HCT116 (cell line): ENCODE measurements at regions not wholly inside any gene's neighbourhood (a gene's known extent, or its start where the extent isn't known, plus 50 kb on each side); places are given as distances from the start of the nearest gene placed in this dataset.

ENCODE experiments used
- ATAC-seq: fragments of 200-7000 bp; cut with Tn5 transposase; 2 replicates; pipeline ENCODE4 v1.9.1; 2020; ENCODE audit warnings: mild to moderate bottlenecking, moderate library complexity
- BruUV-seq: library from RNA; stranded (reverse); fragments of 400-500 nt; replicated peaks from 2 replicates; lab custom pipeline; 2021; lab: Mats Ljungman, UMichigan
- CTCF ChIA-PET: fragments of 300-600 bp; sonication (Branson Sonifier 250); formaldehyde crosslinking; loops from one replicate; lab custom pipeline; 2021; ENCODE audit warnings: antibody characterized with exemption; lab: Charles Lee
- POLR2A ChIA-PET: fragments of 300-600, 350-600 bp; sonication (Branson Sonifier 250); formaldehyde crosslinking; loops from one replicate; lab custom pipeline; 2021; ENCODE audit warnings: antibody characterized with exemption; lab: Charles Lee
- RAD21 ChIA-PET, 2 experiments: fragments of 300-600 bp; sonication (Branson Sonifier 250); formaldehyde crosslinking; loops; one replicate each; lab custom pipeline; 2023; ENCODE audit warnings: low total read pairs in 2 of 2; ENCODE audit not compliant: uncharacterized antibody in 2 of 2, unreplicated experiment in 2 of 2, low non-redundant PET in 1 of 2; lab: Charles Lee
- DNase-seq: peaks from one replicate; pipeline ENCODE4 v3.0.0-alpha.2; 2010; ENCODE audit warnings: low read depth, low spot score
- H2AFZ ChIP-seq: fragments of 200-600 bp; shearing (Covaris generic), sonication (generic); 2 replicates; pipeline ENCODE4 v1.6.1; 2017; ENCODE audit warnings: low read depth, mixed run types, mixed read lengths, antibody characterized with exemption, low read length; ENCODE audit not compliant: poor library complexity, severe bottlenecking
- H3K27ac ChIP-seq: 2 replicates; pipeline ENCODE4 v1.5.1; 2012; ENCODE audit warnings: low read depth, low read length
- H3K27me3 ChIP-seq: fragments of 200-600 bp; sonication (generic); 2 replicates; pipeline ENCODE4 v1.6.1; 2016; ENCODE audit warnings: mixed run types, low read length, mixed read lengths; ENCODE audit not compliant: insufficient read depth
- H3K36me3 ChIP-seq, 2 experiments: fragments of 200-500 bp in 1 of 2; fragments of 200-600 bp in 1 of 2; sonication (Bioruptor generic) in 1 of 2; sonication (generic) in 1 of 2; 2 replicates each; pipeline versions ENCODE4 v1.5.1 to v1.6.1; 2014 to 2016; ENCODE audit warnings: low read length in 2 of 2, inconsistent platforms in 1 of 2, mixed read lengths in 1 of 2, mixed run types in 1 of 2; ENCODE audit not compliant: insufficient read depth in 2 of 2, control insufficient read depth in 1 of 2
- H3K4me1 ChIP-seq, 2 experiments: fragments of 200-600 bp in 1 of 2; sonication (generic) in 1 of 2; 2 replicates each; pipeline versions ENCODE4 v1.5.1 to v1.6.1; 2012 to 2017; ENCODE audit warnings: low read length in 2 of 2, inconsistent platforms in 1 of 2, mild to moderate bottlenecking in 1 of 2, mixed read lengths in 1 of 2, mixed run types in 1 of 2, moderate library complexity in 1 of 2; ENCODE audit not compliant: insufficient read depth in 2 of 2, control insufficient read depth in 1 of 2
- H3K4me2 ChIP-seq: fragments of 200-600 bp; sonication (generic); 2 replicates; pipeline ENCODE4 v1.6.1; 2017; ENCODE audit warnings: mixed run types, low read length, mixed read lengths
- H3K4me3 ChIP-seq, 2 experiments: fragments of 200-600 bp in 1 of 2; sonication (generic) in 1 of 2; replicated peaks in 1 of 2; 2 replicates each; pipeline ENCODE4 v1.5.1; 2011 to 2016; ENCODE audit warnings: low read length in 2 of 2, control low read depth in 1 of 2, low read depth in 1 of 2, mild to moderate bottlenecking in 1 of 2, mixed read lengths in 1 of 2, mixed run types in 1 of 2
- H3K79me2 ChIP-seq: fragments of 200-600 bp; sonication (generic); 2 replicates; pipeline ENCODE4 v1.6.1; 2017; ENCODE audit warnings: mild to moderate bottlenecking, mixed run types, low read length, moderate library complexity, mixed read lengths; ENCODE audit not compliant: insufficient read depth
- H3K9ac ChIP-seq: fragments of 200-600 bp; sonication (generic); 2 replicates; pipeline ENCODE4 v1.6.1; 2016; ENCODE audit warnings: low read length, mixed read lengths
- H3K9me2 ChIP-seq: fragments of 200-600 bp; sonication (generic), shearing (Covaris generic); 2 replicates; pipeline ENCODE4 v1.6.1; 2017; ENCODE audit warnings: mixed run types, mild to moderate bottlenecking, moderate library complexity; ENCODE audit not compliant: insufficient read depth
- H3K9me3 ChIP-seq, 2 experiments: fragments of 200-500 bp in 1 of 2; fragments of 200-600 bp in 1 of 2; sonication (Bioruptor generic) in 1 of 2; sonication (generic) in 1 of 2; 2 replicates each; pipeline ENCODE4 v1.6.1; 2014 to 2017; ENCODE audit warnings: low read length in 2 of 2, mixed read lengths in 2 of 2, inconsistent platforms in 1 of 2, low read depth in 1 of 2, mild to moderate bottlenecking in 1 of 2, mixed run types in 1 of 2, moderate library complexity in 1 of 2; ENCODE audit not compliant: control insufficient read depth in 1 of 2, insufficient read depth in 1 of 2
- H4K20me1 ChIP-seq: fragments of 200-600 bp; sonication (generic), shearing (Covaris generic); 2 replicates; pipeline ENCODE4 v1.6.1; 2017; ENCODE audit warnings: mixed run types, mild to moderate bottlenecking, moderate library complexity; ENCODE audit not compliant: insufficient read depth
- EGR1 ChIP-seq: IDR thresholded peaks from 2 replicates; pipeline ENCODE4 v1.6.1; 2012; ENCODE audit warnings: low read depth
- ELF1 ChIP-seq: IDR thresholded peaks from 2 replicates; pipeline ENCODE4 v1.6.1; 2012; ENCODE audit warnings: low read depth, borderline replicate concordance
- FOSL1 ChIP-seq: IDR thresholded peaks from 2 replicates; pipeline ENCODE4 v1.6.1; 2012; ENCODE audit warnings: low read depth
- JUND ChIP-seq: IDR thresholded peaks from 2 replicates; pipeline ENCODE4 v1.6.1; 2012
- POLR2A ChIP-seq: IDR thresholded peaks from 2 replicates; pipeline ENCODE4 v1.7.0; 2011; ENCODE audit warnings: borderline replicate concordance; ENCODE audit not compliant: insufficient read depth, insufficient read length; ENCODE audit errors: extremely low read depth
- POLR2AphosphoS5 ChIP-seq: IDR thresholded peaks from 2 replicates; pipeline ENCODE4 v1.6.1; 2011; ENCODE audit warnings: mild to moderate bottlenecking, low read depth, low read length, moderate library complexity
- RAD21 ChIP-seq: IDR thresholded peaks from 2 replicates; pipeline ENCODE4 v1.6.1; 2012; ENCODE audit warnings: low read depth, mild to moderate bottlenecking
- SIN3A ChIP-seq: IDR thresholded peaks from 2 replicates; pipeline ENCODE4 v1.6.1; 2012; ENCODE audit warnings: low read depth
- SP1 ChIP-seq: IDR thresholded peaks from 2 replicates; pipeline ENCODE4 v1.6.1; 2012; ENCODE audit warnings: low read depth
- SRF ChIP-seq: IDR thresholded peaks from 2 replicates; pipeline ENCODE4 v1.6.1; 2012; ENCODE audit warnings: low read depth
- TCF7L2 ChIP-seq: IDR thresholded peaks from 2 replicates; pipeline ENCODE4 v1.7.0; 2011; ENCODE audit warnings: borderline replicate concordance, inconsistent platforms; ENCODE audit not compliant: insufficient read depth, insufficient read length; ENCODE audit errors: extremely low read depth
- YY1 ChIP-seq: IDR thresholded peaks from 2 replicates; pipeline ENCODE4 v1.6.1; 2011; ENCODE audit warnings: low read length, low read depth, moderate library complexity, mild to moderate bottlenecking; ENCODE audit not compliant: insufficient replicate concordance; ENCODE audit errors: extremely low read depth
- ZBTB33 ChIP-seq: IDR thresholded peaks from 2 replicates; pipeline ENCODE4 v1.6.1; 2011; ENCODE audit warnings: mild to moderate bottlenecking, low read length, moderate library complexity; ENCODE audit not compliant: insufficient replicate concordance; ENCODE audit errors: extremely low read depth
- ZFX ChIP-seq: fragments of 450-650 bp; IDR thresholded peaks from 2 replicates; pipeline ENCODE4 v1.6.1; 2017
- ZNF274 ChIP-seq: fragments of 200-500 bp; sonication (Bioruptor generic); IDR thresholded peaks from 2 replicates; pipeline ENCODE4 v1.6.1; 2014; ENCODE audit warnings: mild to moderate bottlenecking, low read depth, low read length, inconsistent platforms
- intact Hi-C: fragments of 100-400 bp; cut with micrococcal nuclease; formaldehyde crosslinking; loops from 2 replicates; pipeline ENCODE4 v1.10.0; 2022
- TF ChIP-seq, protein P1 (sequence below): IDR thresholded peaks from 2 replicates; pipeline ENCODE4 v1.6.1; 2012; ENCODE audit warnings: low read depth

DNA sequence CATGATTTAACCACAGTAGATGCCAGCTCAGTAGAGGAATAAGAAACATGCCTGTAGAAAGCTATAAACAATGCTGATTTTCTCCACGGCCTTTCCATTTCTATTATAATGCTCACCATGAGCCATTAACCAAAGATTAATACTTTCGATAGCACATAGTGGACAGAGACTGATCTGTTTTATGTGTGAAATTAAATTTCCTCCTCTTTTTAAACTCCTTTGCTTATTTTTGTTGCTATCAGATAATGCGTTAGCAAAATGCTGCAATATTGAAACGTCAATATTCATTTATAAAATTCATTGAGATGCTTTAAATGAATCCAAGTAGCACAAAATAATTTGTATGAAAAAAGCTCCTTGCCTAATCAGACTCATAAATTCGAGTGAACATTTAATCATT, 1807.9 kb downstream of the MRPL39 start (continued):
- TF ChIP-seq, protein P1, sequence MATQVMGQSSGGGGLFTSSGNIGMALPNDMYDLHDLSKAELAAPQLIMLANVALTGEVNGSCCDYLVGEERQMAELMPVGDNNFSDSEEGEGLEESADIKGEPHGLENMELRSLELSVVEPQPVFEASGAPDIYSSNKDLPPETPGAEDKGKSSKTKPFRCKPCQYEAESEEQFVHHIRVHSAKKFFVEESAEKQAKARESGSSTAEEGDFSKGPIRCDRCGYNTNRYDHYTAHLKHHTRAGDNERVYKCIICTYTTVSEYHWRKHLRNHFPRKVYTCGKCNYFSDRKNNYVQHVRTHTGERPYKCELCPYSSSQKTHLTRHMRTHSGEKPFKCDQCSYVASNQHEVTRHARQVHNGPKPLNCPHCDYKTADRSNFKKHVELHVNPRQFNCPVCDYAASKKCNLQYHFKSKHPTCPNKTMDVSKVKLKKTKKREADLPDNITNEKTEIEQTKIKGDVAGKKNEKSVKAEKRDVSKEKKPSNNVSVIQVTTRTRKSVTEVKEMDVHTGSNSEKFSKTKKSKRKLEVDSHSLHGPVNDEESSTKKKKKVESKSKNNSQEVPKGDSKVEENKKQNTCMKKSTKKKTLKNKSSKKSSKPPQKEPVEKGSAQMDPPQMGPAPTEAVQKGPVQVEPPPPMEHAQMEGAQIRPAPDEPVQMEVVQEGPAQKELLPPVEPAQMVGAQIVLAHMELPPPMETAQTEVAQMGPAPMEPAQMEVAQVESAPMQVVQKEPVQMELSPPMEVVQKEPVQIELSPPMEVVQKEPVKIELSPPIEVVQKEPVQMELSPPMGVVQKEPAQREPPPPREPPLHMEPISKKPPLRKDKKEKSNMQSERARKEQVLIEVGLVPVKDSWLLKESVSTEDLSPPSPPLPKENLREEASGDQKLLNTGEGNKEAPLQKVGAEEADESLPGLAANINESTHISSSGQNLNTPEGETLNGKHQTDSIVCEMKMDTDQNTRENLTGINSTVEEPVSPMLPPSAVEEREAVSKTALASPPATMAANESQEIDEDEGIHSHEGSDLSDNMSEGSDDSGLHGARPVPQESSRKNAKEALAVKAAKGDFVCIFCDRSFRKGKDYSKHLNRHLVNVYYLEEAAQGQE = no peak
- TF ChIP-seq SRF (no peak), YY1 (no peak), EGR1 (no peak), TCF7L2 (no peak), POLR2AphosphoS5 (no peak), POLR2A (no peak), JUND (no peak), ZNF274 (no peak), SIN3A (no peak), ELF1 (no peak)

DNA sequence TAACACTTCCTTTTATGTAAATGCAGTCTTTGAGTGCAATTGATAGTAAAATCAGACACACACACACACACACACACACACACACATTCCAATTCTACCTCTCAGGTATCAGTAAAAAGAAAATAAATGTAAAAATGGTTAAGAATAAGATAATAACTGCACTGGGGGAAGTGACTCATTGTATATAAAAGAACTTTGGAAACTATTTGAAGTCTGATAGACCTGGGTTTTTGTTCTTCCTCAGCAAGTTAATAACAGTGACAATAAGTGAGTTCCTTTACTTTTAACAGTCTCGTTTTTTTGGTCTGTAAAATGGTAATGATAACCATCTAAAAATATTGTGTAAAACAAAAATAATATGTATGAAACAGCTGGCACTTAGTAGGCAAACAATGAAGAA, 1815.0 kb downstream of the MRPL39 start:
- no TSS peak for BruUV-seq
- TF ChIP-seq ELF1 = no peak
- TF ChIP-seq ZFX = no peak
- TF ChIP-seq ZBTB33 = no peak
- no peak for TF ChIP-seq RAD21
- TF ChIP-seq FOSL1 = no peak
- TF ChIP-seq, protein P1 = no peak
- TF ChIP-seq SP1 = no peak
- TF ChIP-seq SIN3A = no peak
- intact Hi-C loops = no loop called here
- H3K27ac ChIP-seq = no peak overlapping the region
- H3K9ac ChIP-seq = no peak overlapping the region
- H2AFZ ChIP-seq = no peak overlapping the region
- DNase-seq (no peak), ATAC-seq (no peak)
- H3K79me2 ChIP-seq = no peaks in the 10 kb centered on the region
- CTCF ChIA-PET = no interaction called here
- H3K9me3 ChIP-seq = peaks cover 12 to 13% of the 10 kb centered on the region in 2 experiments; a peak in 2 of 4 replicates
- RAD21 ChIA-PET = no interaction called here
- H3K36me3 ChIP-seq = no peaks in the 10 kb centered on the region
- no peaks in the 10 kb centered on the region for H3K27me3 ChIP-seq
- POLR2A ChIA-PET = no interaction called here
- no peaks in the 10 kb centered on the region for H3K4me1 ChIP-seq
- no peak overlapping the region for H3K4me3 ChIP-seq
- no peak overlapping the region for H3K4me2 ChIP-seq
- no peaks in the 10 kb centered on the region for H3K9me2 ChIP-seq
- H4K20me1 ChIP-seq = no peaks in the 10 kb centered on the region
